ENCODE measurements at regions not wholly inside any gene's neighbourhood (a gene's known extent, or its start where the extent isn't known, plus 50 kb on each side); places are given as distances from the start of the nearest gene placed in this dataset.
A peak's percentile ranks its signal among the peaks of the same experiment; 100 is the strongest.

- no peak overlapping the region for H3K27ac ChIP-seq (ENCODE audit: low read depth, low read length)
- H3K36me3 ChIP-seq (ENCODE audit: low read length), result no peaks in the 10 kb centered on the region
- H3K9me3 ChIP-seq (ENCODE audit: insufficient read depth, low read length), result no peaks in the 10 kb centered on the region
- no peaks in the 10 kb centered on the region for H4K20me1 ChIP-seq (ENCODE audit: low read depth, low read length)
- H2AFZ ChIP-seq (ENCODE audit: low read depth, low read length, severe bottlenecking), result no peak overlapping the region
- no peaks in the 10 kb centered on the region for H3K79me2 ChIP-seq (ENCODE audit: insufficient read depth, low read length)
- H3K9ac ChIP-seq (ENCODE audit: low read length), result no peak overlapping the region
- TF ChIP-seq CTCF (IDR thresholded peaks at IDR 0.05; ENCODE audit: insufficient read depth, low read length, poor library complexity, severe bottlenecking) (no peak), EZH2phosphoT487 (conservative IDR thresholded peaks at IDR 0.05; ENCODE audit: low read length) (no peak)
- no peaks in the 10 kb centered on the region for H3K9me2 ChIP-seq (replicated peaks; ENCODE audit: insufficient read depth, low read length)
- H3K4me2 ChIP-seq (ENCODE audit: low read depth, low read length, poor library complexity, severe bottlenecking), result no peak overlapping the region
- no peaks in the 10 kb centered on the region for H3K27me3 ChIP-seq (ENCODE audit: low read length)
- no peaks in the 10 kb centered on the region for H3F3A ChIP-seq (ENCODE audit: insufficient read depth)
- no peak overlapping the region for H3K4me3 ChIP-seq (ENCODE audit: insufficient read depth, low read length, poor library complexity, severe bottlenecking)
These were observed 478.7 kb upstream of the POU3F3 start for GRCh38 chr2:104375206-104375605.

GRCh38 chr2:104378853-104379374 is 475.0 kb upstream of the POU3F3 start:
- Histone ChIP-seq H2AFZ (ENCODE audit: low read depth, low read length, severe bottlenecking) (peak overlapping the region; percentile 68), H3K79me2 (ENCODE audit: insufficient read depth, low read length) (no peaks in the 10 kb centered on the region), H3K4me2 (ENCODE audit: low read depth, low read length, poor library complexity, severe bottlenecking) (peak overlapping the region; percentile 71), H4K20me1 (ENCODE audit: low read depth, low read length) (no peaks in the 10 kb centered on the region), H3K27me3 (ENCODE audit: low read length) (no peaks in the 10 kb centered on the region), H3K9ac (ENCODE audit: low read length) (peak overlapping the region; percentile 53), H3F3A (ENCODE audit: insufficient read depth) (no peaks in the 10 kb centered on the region), H3K36me3 (ENCODE audit: low read length) (no peaks in the 10 kb centered on the region), H3K9me2 (replicated peaks; ENCODE audit: insufficient read depth, low read length) (no peaks in the 10 kb centered on the region), H3K9me3 (ENCODE audit: insufficient read depth, low read length) (no peaks in the 10 kb centered on the region), H3K27ac (ENCODE audit: low read depth, low read length) (peak overlapping the region; percentile 17), H3K4me3 (ENCODE audit: insufficient read depth, low read length, poor library complexity, severe bottlenecking) (peak overlapping the region; percentile 54)
- TF ChIP-seq CTCF (IDR thresholded peaks at IDR 0.05; ENCODE audit: insufficient read depth, low read length, poor library complexity, severe bottlenecking), result no peak

GRCh38 chr2:104384961-104385360 is 469.0 kb upstream of the POU3F3 start:
- H3K4me2 ChIP-seq (ENCODE audit: low read depth, low read length, poor library complexity, severe bottlenecking), result no peak overlapping the region
- no peaks in the 10 kb centered on the region for H3F3A ChIP-seq (ENCODE audit: insufficient read depth)
- no peaks in the 10 kb centered on the region for H3K36me3 ChIP-seq (ENCODE audit: low read length)
- H3K27ac ChIP-seq (ENCODE audit: low read depth, low read length), result no peak overlapping the region
- no peaks in the 10 kb centered on the region for H4K20me1 ChIP-seq (ENCODE audit: low read depth, low read length)
- H3K79me2 ChIP-seq (ENCODE audit: insufficient read depth, low read length), result no peaks in the 10 kb centered on the region
- no peak overlapping the region for H3K9ac ChIP-seq (ENCODE audit: low read length)
- no peaks in the 10 kb centered on the region for H3K9me3 ChIP-seq (ENCODE audit: insufficient read depth, low read length)
- no peaks in the 10 kb centered on the region for H3K9me2 ChIP-seq (replicated peaks; ENCODE audit: insufficient read depth, low read length)
- H2AFZ ChIP-seq (ENCODE audit: low read depth, low read length, severe bottlenecking), result no peak overlapping the region
- TF ChIP-seq EZH2phosphoT487 (conservative IDR thresholded peaks at IDR 0.05; ENCODE audit: low read length) (no peak), CTCF (IDR thresholded peaks at IDR 0.05; ENCODE audit: insufficient read depth, low read length, poor library complexity, severe bottlenecking) (no peak)
- H3K27me3 ChIP-seq (ENCODE audit: low read length), result no peaks in the 10 kb centered on the region
- H3K4me3 ChIP-seq (ENCODE audit: insufficient read depth, low read length, poor library complexity, severe bottlenecking), result no peak overlapping the region
